Lower leg skin (tissue), 3 donors: ENCODE measurements at regions not wholly inside any gene's neighbourhood (a gene's known extent, or its start where the extent isn't known, plus 50 kb on each side); places are given as distances from the start of the nearest gene placed in this dataset.

Experiments
- POLR2A ChIP-seq, 2 donors: fragments of 450-650 bp; IDR thresholded peaks; one replicate each; pipeline ENCODE4 v1.6.1; 2016 to 2017; ENCODE audit warnings: antibody characterized with exemption in 2 of 2, mild to moderate bottlenecking in 1 of 2, moderate library complexity in 1 of 2
- TF ChIP-seq, protein P1 (sequence below), 3 donors: fragments of 450-650 bp; IDR thresholded peaks; one replicate each; pipeline ENCODE4 v1.5.1; 2016; ENCODE audit warnings: antibody characterized with exemption in 3 of 3, mild to moderate bottlenecking in 3 of 3, moderate library complexity in 2 of 3

DNA sequence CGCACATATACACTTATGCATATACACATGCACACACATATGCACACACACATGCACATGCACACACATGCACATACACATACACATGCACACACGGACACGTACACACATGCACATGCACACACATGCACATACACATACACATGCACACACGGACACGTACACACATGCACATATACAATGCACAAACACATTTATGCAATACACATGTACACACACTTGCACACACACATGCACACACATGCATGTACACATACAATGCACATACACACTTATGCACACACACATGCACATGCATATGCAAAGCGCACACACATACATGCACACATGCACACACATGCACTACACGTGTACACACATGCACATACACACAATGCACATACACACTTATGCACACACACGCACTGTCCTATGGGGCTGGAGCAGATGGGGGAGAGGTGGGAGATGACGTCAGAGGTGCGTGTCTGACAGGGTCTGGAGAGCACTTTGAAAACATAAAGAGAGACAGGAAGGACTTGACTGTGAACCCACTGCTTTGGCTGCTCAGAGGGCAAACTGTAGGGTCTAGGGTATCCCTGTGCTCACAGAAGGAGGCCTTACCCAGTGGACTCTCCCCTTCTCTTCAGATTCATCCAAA is 108.2 kb downstream of the UQCRFS1 start:
- no peak for TF ChIP-seq POLR2A (IDR thresholded peaks at IDR 0.05)
- TF ChIP-seq, protein P1, sequence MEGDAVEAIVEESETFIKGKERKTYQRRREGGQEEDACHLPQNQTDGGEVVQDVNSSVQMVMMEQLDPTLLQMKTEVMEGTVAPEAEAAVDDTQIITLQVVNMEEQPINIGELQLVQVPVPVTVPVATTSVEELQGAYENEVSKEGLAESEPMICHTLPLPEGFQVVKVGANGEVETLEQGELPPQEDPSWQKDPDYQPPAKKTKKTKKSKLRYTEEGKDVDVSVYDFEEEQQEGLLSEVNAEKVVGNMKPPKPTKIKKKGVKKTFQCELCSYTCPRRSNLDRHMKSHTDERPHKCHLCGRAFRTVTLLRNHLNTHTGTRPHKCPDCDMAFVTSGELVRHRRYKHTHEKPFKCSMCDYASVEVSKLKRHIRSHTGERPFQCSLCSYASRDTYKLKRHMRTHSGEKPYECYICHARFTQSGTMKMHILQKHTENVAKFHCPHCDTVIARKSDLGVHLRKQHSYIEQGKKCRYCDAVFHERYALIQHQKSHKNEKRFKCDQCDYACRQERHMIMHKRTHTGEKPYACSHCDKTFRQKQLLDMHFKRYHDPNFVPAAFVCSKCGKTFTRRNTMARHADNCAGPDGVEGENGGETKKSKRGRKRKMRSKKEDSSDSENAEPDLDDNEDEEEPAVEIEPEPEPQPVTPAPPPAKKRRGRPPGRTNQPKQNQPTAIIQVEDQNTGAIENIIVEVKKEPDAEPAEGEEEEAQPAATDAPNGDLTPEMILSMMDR (IDR thresholded peaks at IDR 0.05): no peak
